GM12892 (cell line): ENCODE measurements at regions not wholly inside any gene's neighbourhood (a gene's known extent, or its start where the extent isn't known, plus 50 kb on each side); places are given as distances from the start of the nearest gene placed in this dataset.

Source experiments
- POLR2A ChIP-seq: IDR thresholded peaks from 2 replicates; pipeline ENCODE4 v1.6.1; 2011; ENCODE audit warnings: low read depth, low read length, control low read depth
- POLR2AphosphoS5 ChIP-seq: IDR thresholded peaks from 2 replicates; pipeline ENCODE4 v1.6.1; 2011; ENCODE audit warnings: low read depth, low read length, control low read depth
- TAF1 ChIP-seq: IDR thresholded peaks from 2 replicates; pipeline ENCODE4 v1.6.1; 2011; ENCODE audit warnings: low read depth, mild to moderate bottlenecking, control low read depth, low read length, borderline replicate concordance

GRCh38 chr13:65401315-65401714, 1828.8 kb downstream of the PCDH9 start:
- TF ChIP-seq POLR2AphosphoS5 (no peak), POLR2A (no peak), TAF1 (no peak)
